ENCODE measurements at regions not wholly inside any gene's neighbourhood (a gene's known extent, or its start where the extent isn't known, plus 50 kb on each side); places are given as distances from the start of the nearest gene placed in this dataset.

- no TSS peak for BruUV-seq (replicated peaks)
- H3K9ac ChIP-seq (ENCODE audit: low read length), result no peak overlapping the region
- H3K4me3 ChIP-seq (replicated peaks in 1 of 2; ENCODE audit: low read depth in 1 of 2, low read length in 2 of 2), result no peak overlapping the region
- DNase-seq (ENCODE audit: low read depth, low spot score) (no peak), ATAC-seq (no peak)
- H4K20me1 ChIP-seq (ENCODE audit: insufficient read depth), result no peaks in the 10 kb centered on the region
- H3K79me2 ChIP-seq (ENCODE audit: insufficient read depth, low read length), result no peaks in the 10 kb centered on the region
- TF ChIP-seq FOSL1 (IDR thresholded peaks at IDR 0.05; ENCODE audit: low read depth), result no peak
- no peak for TF ChIP-seq ATF3 (IDR thresholded peaks at IDR 0.05)
- no peak overlapping the region for H3K27ac ChIP-seq (ENCODE audit: low read depth, low read length)
- ChIA-PET POLR2A (no interaction called here), CTCF (no interaction called here), RAD21 (ENCODE audit: low non-redundant PET in 1 of 2, low total read pairs in 2 of 2, uncharacterized antibody in 2 of 2, unreplicated experiment in 2 of 2) (no interaction called here)
- H3K27me3 ChIP-seq (ENCODE audit: insufficient read depth, low read length), result no peaks in the 10 kb centered on the region
- H3K9me2 ChIP-seq (ENCODE audit: insufficient read depth), result no peaks in the 10 kb centered on the region
- no peak overlapping the region for H2AFZ ChIP-seq (ENCODE audit: low read depth, low read length, poor library complexity, severe bottlenecking)
- H3K36me3 ChIP-seq (ENCODE audit: control insufficient read depth in 1 of 2, insufficient read depth in 2 of 2, low read length in 2 of 2), result no peaks in the 10 kb centered on the region
- intact Hi-C loops (cut with micrococcal nuclease), result no loop called here
- no peaks in the 10 kb centered on the region for H3K4me1 ChIP-seq (ENCODE audit: control insufficient read depth in 1 of 2, insufficient read depth in 2 of 2, low read length in 2 of 2)
- H3K4me2 ChIP-seq (ENCODE audit: low read length), result no peak overlapping the region
- peaks cover 0 to 7% of the 10 kb centered on the region in 2 experiments; a peak in 2 of 4 replicates for H3K9me3 ChIP-seq (ENCODE audit: control insufficient read depth in 1 of 2, insufficient read depth in 1 of 2, low read depth in 1 of 2, low read length in 2 of 2)
Observed at GRCh38 chr12:130249376-130249775, 87.1 kb downstream of the FZD10 start.

- Histone ChIP-seq H3K4me1 (ENCODE audit: control insufficient read depth in 1 of 2, insufficient read depth in 2 of 2, low read length in 2 of 2) (no peaks in the 10 kb centered on the region), H3K4me3 (replicated peaks in 1 of 2; ENCODE audit: low read depth in 1 of 2, low read length in 2 of 2) (no peak overlapping the region), H3K27me3 (ENCODE audit: insufficient read depth, low read length) (no peaks in the 10 kb centered on the region), H3K9me3 (ENCODE audit: control insufficient read depth in 1 of 2, insufficient read depth in 1 of 2, low read depth in 1 of 2, low read length in 2 of 2) (peaks cover 0 to 7% of the 10 kb centered on the region in 2 experiments; a peak in 2 of 4 replicates), H3K9ac (ENCODE audit: low read length) (no peak overlapping the region), H2AFZ (ENCODE audit: low read depth, low read length, poor library complexity, severe bottlenecking) (no peak overlapping the region), H3K9me2 (ENCODE audit: insufficient read depth) (no peaks in the 10 kb centered on the region), H3K36me3 (ENCODE audit: control insufficient read depth in 1 of 2, insufficient read depth in 2 of 2, low read length in 2 of 2) (no peaks in the 10 kb centered on the region), H3K27ac (ENCODE audit: low read depth, low read length) (no peak overlapping the region), H4K20me1 (ENCODE audit: insufficient read depth) (no peaks in the 10 kb centered on the region), H3K79me2 (ENCODE audit: insufficient read depth, low read length) (no peaks in the 10 kb centered on the region), H3K4me2 (ENCODE audit: low read length) (no peak overlapping the region)
- no peak for TF ChIP-seq ZBTB33 (IDR thresholded peaks at IDR 0.05; ENCODE audit: extremely low read depth, insufficient replicate concordance, low read length)
- no peak for TF ChIP-seq EGR1 (IDR thresholded peaks at IDR 0.05; ENCODE audit: low read depth)
- TF ChIP-seq, protein P1, sequence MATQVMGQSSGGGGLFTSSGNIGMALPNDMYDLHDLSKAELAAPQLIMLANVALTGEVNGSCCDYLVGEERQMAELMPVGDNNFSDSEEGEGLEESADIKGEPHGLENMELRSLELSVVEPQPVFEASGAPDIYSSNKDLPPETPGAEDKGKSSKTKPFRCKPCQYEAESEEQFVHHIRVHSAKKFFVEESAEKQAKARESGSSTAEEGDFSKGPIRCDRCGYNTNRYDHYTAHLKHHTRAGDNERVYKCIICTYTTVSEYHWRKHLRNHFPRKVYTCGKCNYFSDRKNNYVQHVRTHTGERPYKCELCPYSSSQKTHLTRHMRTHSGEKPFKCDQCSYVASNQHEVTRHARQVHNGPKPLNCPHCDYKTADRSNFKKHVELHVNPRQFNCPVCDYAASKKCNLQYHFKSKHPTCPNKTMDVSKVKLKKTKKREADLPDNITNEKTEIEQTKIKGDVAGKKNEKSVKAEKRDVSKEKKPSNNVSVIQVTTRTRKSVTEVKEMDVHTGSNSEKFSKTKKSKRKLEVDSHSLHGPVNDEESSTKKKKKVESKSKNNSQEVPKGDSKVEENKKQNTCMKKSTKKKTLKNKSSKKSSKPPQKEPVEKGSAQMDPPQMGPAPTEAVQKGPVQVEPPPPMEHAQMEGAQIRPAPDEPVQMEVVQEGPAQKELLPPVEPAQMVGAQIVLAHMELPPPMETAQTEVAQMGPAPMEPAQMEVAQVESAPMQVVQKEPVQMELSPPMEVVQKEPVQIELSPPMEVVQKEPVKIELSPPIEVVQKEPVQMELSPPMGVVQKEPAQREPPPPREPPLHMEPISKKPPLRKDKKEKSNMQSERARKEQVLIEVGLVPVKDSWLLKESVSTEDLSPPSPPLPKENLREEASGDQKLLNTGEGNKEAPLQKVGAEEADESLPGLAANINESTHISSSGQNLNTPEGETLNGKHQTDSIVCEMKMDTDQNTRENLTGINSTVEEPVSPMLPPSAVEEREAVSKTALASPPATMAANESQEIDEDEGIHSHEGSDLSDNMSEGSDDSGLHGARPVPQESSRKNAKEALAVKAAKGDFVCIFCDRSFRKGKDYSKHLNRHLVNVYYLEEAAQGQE (IDR thresholded peaks at IDR 0.05; ENCODE audit: low read depth), result no peak
- TF ChIP-seq EZH2phosphoT487 (IDR thresholded peaks at IDR 0.05; ENCODE audit: borderline replicate concordance), result no peak
- TF ChIP-seq JUND (IDR thresholded peaks at IDR 0.05), result no peak
- TF ChIP-seq SRF (IDR thresholded peaks at IDR 0.05; ENCODE audit: low read depth), result no peak
- no peak for TF ChIP-seq ELF1 (IDR thresholded peaks at IDR 0.05; ENCODE audit: borderline replicate concordance, low read depth)
- no peak for TF ChIP-seq SIN3A (IDR thresholded peaks at IDR 0.05; ENCODE audit: low read depth)
- TF ChIP-seq, protein P2, sequence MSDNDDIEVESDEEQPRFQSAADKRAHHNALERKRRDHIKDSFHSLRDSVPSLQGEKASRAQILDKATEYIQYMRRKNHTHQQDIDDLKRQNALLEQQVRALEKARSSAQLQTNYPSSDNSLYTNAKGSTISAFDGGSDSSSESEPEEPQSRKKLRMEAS (IDR thresholded peaks at IDR 0.05), result no peak
- TF ChIP-seq POLR2A (IDR thresholded peaks at IDR 0.05; ENCODE audit: borderline replicate concordance, extremely low read depth, insufficient read depth, insufficient read length), result no peak
- no peak for TF ChIP-seq ZNF274 (IDR thresholded peaks at IDR 0.05; ENCODE audit: low read depth, low read length)
- no peak for TF ChIP-seq ATF3 (IDR thresholded peaks at IDR 0.05)
- TF ChIP-seq FOSL1 (IDR thresholded peaks at IDR 0.05; ENCODE audit: low read depth), result no peak
- TF ChIP-seq CBX3 (IDR thresholded peaks at IDR 0.05; ENCODE audit: low read depth), result no peak
- intact Hi-C loops (cut with micrococcal nuclease), result no loop called here
- ATAC-seq, result no peak
- ChIA-PET RAD21 (ENCODE audit: low non-redundant PET in 1 of 2, low total read pairs in 2 of 2, uncharacterized antibody in 2 of 2, unreplicated experiment in 2 of 2) (no interaction called here), CTCF (no interaction called here), POLR2A (no interaction called here)
- DNase-seq (ENCODE audit: low read depth, low spot score), result no peak
- no TSS peak for BruUV-seq (replicated peaks)
Observed at GRCh38 chr12:130251236-130251780, 86.4 kb upstream of the PIWIL1 start.

Measured in HCT116 (cell line).